Osteocyte (in vitro differentiated cells): ENCODE measurements at regions not wholly inside any gene's neighbourhood (a gene's known extent, or its start where the extent isn't known, plus 50 kb on each side); places are given as distances from the start of the nearest gene placed in this dataset.

ENCODE experiments used
- DNase-seq: peaks from one replicate; pipeline ENCODE4 v3.0.0; 2021; ENCODE audit warnings: mixed read lengths; ENCODE audit not compliant: unreplicated experiment; ENCODE audit errors: extremely low spot score
- H3K27ac Mint-ChIP-seq: one replicate; pipeline ENCODE4 v1.8.0; 2021; ENCODE audit warnings: mild to moderate bottlenecking, mixed read lengths; ENCODE audit not compliant: unreplicated experiment
- H3K27me3 Mint-ChIP-seq: one replicate; pipeline ENCODE4 v1.8.0; 2021; ENCODE audit warnings: mixed read lengths; ENCODE audit not compliant: unreplicated experiment
- H3K36me3 Mint-ChIP-seq: one replicate; pipeline ENCODE4 v1.8.0; 2021; ENCODE audit warnings: mixed read lengths; ENCODE audit not compliant: unreplicated experiment
- H3K4me1 Mint-ChIP-seq: one replicate; pipeline ENCODE4 v1.8.0; 2021; ENCODE audit warnings: mixed read lengths; ENCODE audit not compliant: unreplicated experiment
- H3K4me3 Mint-ChIP-seq: one replicate; pipeline ENCODE4 v1.8.0; 2021; ENCODE audit warnings: mild to moderate bottlenecking, moderate library complexity, mixed read lengths; ENCODE audit not compliant: unreplicated experiment
- H3K9me3 Mint-ChIP-seq: one replicate; pipeline ENCODE4 v1.8.0; 2021; ENCODE audit warnings: mixed read lengths; ENCODE audit not compliant: unreplicated experiment
- CTCF ChIP-seq: fragments of 200-600 bp; sonication (generic); IDR thresholded peaks from 2 replicates; pipeline ENCODE4 v1.5.0; 2021; ENCODE audit warnings: antibody characterized with exemption, mild to moderate bottlenecking, moderate library complexity

DNA sequence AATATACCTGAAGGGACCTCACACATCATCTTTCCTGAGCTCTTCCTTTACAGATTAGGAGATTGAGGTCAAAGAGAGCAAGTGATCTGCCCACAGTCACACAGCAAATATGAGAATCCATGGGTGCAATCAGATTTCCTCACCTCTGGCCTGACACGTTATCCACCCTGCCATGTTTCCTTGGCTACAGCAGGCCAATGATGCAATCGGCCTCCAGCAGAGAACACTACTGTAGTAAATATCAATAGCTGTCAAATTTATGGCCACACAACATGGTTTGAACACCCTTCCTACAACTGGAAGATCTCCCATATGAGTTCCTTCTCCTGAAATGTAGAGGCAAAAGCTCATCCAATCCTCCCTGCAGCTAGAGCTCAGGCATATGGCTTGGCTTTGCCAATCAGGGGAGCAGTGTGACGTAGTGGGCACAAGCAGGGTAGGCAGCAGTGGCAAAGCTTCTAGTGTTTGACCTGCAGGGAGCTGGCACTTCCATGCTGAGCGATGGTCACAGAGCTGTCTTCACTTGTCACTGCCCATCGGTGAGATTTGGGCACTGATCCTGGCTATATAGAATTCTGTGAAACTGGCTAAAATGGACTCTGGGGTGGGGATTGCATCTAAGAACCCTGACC lies 271.3 kb downstream of the TJP1 start:
- H3K36me3 Mint-ChIP-seq: no peaks in the 10 kb centered on the region
- H3K4me3 Mint-ChIP-seq: no peak overlapping the region
- DNase-seq: no peak
- TF ChIP-seq CTCF: no peak
- H3K4me1 Mint-ChIP-seq: peaks cover 24% of the 10 kb centered on the region
- no peak overlapping the region for H3K27ac Mint-ChIP-seq
- peaks cover 9% of the 10 kb centered on the region for H3K27me3 Mint-ChIP-seq
- H3K9me3 Mint-ChIP-seq: peaks cover 12% of the 10 kb centered on the region

GRCh38 chr15:29548006-29548405 lies 274.3 kb downstream of the TJP1 start:
- Mint-ChIP-seq H3K27ac (no peak overlapping the region), H3K4me1 (peaks cover 10% of the 10 kb centered on the region), H3K27me3 (peaks cover 9% of the 10 kb centered on the region), H3K4me3 (no peak overlapping the region), H3K36me3 (no peaks in the 10 kb centered on the region), H3K9me3 (peaks cover 17% of the 10 kb centered on the region)
- DNase-seq: peak; percentile 27
- no peak for TF ChIP-seq CTCF

DNA sequence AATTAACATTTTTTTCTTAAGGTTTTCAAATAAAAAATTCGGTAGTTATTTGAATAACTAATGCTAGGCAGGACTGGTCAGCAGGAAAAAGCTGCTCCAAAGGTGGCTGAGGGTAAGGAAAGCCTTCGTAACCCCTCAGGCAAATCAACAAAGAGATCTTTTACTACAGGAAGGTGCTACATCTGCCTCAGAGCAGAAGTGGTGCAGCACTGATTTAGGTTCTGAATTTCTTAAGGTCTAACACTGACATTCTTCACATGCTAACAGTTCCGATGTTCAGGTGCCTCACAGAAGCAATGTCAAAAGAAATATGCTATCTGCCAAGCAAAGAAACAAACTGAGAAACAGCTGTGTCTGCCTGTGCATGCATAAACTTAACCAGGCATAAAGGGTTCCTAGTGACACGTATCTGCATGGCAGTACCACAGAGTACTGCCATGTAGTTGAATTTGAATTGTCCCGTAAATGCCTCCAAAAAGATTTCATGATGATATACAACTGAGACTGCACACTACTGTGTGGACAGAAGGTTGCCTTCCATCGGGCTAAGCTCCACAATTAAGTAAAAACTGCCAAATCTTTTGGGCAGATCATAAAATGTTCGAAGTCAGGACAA lies 275.0 kb upstream of the NSMCE3 start:
- H3K27ac Mint-ChIP-seq: no peak overlapping the region
- H3K9me3 Mint-ChIP-seq: peaks cover 17% of the 10 kb centered on the region
- no peak for DNase-seq
- peaks cover 2% of the 10 kb centered on the region for H3K27me3 Mint-ChIP-seq
- TF ChIP-seq CTCF: no peak
- H3K36me3 Mint-ChIP-seq: no peaks in the 10 kb centered on the region
- no peaks in the 10 kb centered on the region for H3K4me1 Mint-ChIP-seq
- no peak overlapping the region for H3K4me3 Mint-ChIP-seq

GRCh38 chr15:29542994-29543393 lies 273.4 kb upstream of the NSMCE3 start:
- peaks cover 17% of the 10 kb centered on the region for H3K9me3 Mint-ChIP-seq
- TF ChIP-seq CTCF: no peak
- no peaks in the 10 kb centered on the region for H3K36me3 Mint-ChIP-seq
- no peak overlapping the region for H3K4me3 Mint-ChIP-seq
- H3K27me3 Mint-ChIP-seq: no peaks in the 10 kb centered on the region
- no peak for DNase-seq
- no peak overlapping the region for H3K27ac Mint-ChIP-seq
- no peaks in the 10 kb centered on the region for H3K4me1 Mint-ChIP-seq

GRCh38 chr15:29541309-29541708 lies 271.7 kb upstream of the NSMCE3 start:
- no peak for DNase-seq
- Mint-ChIP-seq H3K27me3 (no peaks in the 10 kb centered on the region), H3K9me3 (peaks cover 9% of the 10 kb centered on the region), H3K27ac (no peak overlapping the region), H3K4me1 (no peaks in the 10 kb centered on the region), H3K36me3 (no peaks in the 10 kb centered on the region), H3K4me3 (no peak overlapping the region)
- no peak for TF ChIP-seq CTCF
